GM21737 (cell line): ENCODE measurements at regions not wholly inside any gene's neighbourhood (a gene's known extent, or its start where the extent isn't known, plus 50 kb on each side); places are given as distances from the start of the nearest gene placed in this dataset.

Source experiments
- ATAC-seq: cut with Tn5 transposase; IDR thresholded peaks from one replicate; pipeline ENCODE4 v1.9.1; 2021; ENCODE audit warnings: mild to moderate bottlenecking, moderate library complexity; ENCODE audit not compliant: unreplicated experiment

GRCh38 chr4:1480720-1481119, 74.5 kb upstream of the NKX1-1 start:
- no peak for ATAC-seq

- ATAC-seq, result no peak
These were observed 73.2 kb upstream of the NKX1-1 start for GRCh38 chr4:1479454-1479853.

DNA sequence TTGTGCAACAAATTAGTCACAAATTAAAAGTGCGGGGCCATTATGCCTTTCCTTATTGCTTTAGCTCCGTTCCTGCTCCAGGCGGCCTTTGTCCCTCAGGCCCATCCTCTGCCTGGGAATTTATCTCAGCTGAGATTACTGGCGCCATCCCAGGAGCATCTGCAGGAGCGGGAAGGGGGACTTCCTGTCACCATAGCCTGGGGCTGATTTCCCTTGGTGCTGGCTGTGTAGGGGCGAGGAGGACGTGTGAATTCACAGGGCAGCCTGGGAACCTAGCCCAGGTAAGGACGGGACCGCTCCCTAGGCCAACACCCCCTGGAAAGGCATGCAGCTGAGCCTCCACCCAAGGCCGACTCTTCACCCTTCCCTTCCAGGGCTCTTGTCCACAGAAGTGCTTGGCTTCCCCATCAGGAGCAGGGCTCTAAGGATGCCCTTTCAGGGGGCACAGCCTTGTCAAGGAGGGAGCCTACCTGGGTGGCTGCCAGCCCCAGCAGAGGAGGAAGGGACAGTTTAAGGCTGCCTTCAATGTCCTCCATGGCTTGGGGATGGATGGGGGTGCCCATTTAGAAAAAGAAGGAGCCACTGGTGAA, 72.6 kb upstream of the NKX1-1 start:
- no peak for ATAC-seq

GRCh38 chr4:1477045-1477840, 71.0 kb upstream of the NKX1-1 start:
- no peak for ATAC-seq

DNA sequence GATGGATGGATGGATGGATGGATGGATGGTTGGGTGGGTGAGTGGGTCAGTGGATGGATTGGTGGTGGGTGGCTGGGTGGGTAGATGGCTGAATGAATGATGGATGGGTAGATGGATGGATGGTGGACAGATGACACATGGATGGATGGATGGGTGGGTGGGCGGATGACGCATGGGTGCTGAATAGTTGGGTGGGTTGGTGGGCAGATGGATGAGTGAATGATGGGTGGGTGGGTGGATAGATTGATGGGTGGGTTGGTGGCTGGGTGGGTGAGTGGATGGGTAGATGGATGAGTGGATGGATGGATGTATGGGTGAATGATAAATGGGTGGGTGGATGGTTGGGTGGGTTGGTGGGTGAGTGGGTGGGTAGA, 69.9 kb upstream of the NKX1-1 start:
- no peak for ATAC-seq

DNA sequence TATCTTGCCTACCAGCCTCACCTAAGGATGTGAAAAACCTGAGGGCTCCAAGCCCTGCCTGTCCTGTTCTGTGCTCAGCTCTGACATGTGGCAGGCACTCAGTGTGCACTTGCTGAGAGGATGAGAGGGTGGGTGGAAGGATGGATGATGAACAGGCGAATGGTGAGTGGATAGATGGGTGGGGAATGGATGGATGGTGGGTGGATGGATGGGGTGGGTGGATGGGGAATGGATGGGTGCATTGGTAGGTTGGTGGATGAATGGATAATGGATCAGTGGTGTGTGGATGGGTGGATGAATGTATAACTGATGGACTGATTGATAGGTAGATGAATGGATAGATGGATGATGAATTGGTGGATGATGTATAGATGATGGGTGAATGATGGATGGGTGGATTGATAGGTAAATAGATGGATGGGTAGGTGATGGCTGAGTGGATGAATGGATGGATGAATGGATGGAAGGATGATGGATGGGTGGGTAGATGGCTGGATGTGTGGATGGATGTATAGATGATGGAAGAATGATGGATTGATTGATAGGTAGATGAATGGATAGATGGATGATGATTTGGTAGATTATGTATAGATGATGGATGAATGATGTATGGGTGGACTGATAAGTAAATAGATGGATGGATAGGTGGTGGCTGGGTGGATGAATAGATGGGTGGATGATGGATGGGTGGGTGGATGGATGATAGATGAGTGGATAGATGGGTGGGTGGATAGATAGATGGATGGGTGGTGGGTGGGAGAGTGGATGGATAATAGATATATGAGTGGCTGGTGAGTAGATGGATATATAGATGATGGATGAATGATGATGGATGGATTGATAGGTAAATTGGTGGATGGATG, 69.3 kb upstream of the NKX1-1 start:
- ATAC-seq, result no peak

- ATAC-seq, result no peak
These were observed 68.2 kb upstream of the NKX1-1 start for GRCh38 chr4:1474126-1475090.

GRCh38 chr4:1473718-1474117, 67.5 kb upstream of the NKX1-1 start:
- ATAC-seq, result no peak

DNA sequence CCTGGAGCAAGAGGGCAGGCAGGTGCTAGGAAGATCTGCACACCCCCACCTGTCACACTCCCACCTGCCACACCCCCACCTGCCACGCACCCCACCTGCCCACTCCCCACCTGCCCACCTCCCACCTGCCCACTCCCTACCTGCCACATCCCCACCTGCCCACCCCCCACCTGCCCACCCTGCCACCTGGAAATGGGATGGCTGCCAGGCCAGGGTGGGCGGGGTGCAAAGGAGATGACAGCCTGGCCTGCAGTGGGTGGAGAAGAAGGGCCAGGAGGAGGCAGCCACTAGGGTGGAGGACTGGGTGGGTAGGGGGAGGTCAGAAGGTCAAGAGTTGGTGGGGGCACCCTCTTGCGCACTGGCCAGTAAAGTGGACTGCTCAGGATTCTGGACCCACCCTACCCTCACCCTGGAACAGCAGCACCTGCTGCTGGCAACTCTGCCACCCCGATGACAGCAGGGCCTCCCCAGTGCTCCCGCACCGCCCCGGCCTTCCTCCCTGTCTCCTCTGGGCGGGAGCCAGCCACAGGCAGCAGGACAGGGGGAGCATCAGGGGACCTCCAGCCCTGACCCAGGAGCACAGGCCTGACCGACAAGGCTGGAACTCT, 66.8 kb upstream of the NKX1-1 start:
- no peak for ATAC-seq

GRCh38 chr4:1472148-1472797, 66.0 kb upstream of the NKX1-1 start:
- no peak for ATAC-seq

DNA sequence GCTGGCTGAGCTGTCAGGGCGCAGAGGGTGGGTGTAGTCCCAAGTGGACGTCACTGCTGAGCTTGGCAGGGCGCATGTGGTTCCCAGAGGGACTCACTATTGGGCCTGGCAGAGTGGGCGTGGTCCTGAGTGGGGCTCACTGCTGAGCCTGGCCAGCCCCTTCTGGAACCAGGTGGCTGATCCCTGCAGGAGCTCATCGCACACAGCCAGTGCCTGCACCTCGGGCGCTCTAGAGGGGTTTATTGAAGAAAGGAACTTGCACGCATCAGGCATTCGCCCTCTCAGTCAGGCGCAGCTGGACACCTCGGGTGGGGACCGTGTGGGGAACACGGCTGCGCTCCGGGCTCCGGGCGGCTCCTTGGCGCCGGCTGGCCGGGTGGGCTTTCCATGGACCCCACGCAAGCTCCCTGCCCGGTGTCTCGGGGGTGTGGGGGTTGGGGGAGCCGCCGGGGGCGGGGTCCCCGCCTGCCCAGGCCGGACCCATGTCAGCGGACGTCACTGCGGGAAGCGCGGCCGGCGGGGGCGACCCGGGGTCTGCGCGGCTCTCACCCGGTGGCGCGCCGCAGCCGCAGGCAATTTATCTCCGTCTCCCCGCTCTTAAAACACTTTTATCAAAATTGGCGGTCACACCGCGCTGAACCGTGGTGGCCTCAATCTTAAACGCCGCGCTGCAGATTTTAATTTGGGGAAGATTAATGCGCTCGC, 65.4 kb upstream of the NKX1-1 start:
- no peak for ATAC-seq

DNA sequence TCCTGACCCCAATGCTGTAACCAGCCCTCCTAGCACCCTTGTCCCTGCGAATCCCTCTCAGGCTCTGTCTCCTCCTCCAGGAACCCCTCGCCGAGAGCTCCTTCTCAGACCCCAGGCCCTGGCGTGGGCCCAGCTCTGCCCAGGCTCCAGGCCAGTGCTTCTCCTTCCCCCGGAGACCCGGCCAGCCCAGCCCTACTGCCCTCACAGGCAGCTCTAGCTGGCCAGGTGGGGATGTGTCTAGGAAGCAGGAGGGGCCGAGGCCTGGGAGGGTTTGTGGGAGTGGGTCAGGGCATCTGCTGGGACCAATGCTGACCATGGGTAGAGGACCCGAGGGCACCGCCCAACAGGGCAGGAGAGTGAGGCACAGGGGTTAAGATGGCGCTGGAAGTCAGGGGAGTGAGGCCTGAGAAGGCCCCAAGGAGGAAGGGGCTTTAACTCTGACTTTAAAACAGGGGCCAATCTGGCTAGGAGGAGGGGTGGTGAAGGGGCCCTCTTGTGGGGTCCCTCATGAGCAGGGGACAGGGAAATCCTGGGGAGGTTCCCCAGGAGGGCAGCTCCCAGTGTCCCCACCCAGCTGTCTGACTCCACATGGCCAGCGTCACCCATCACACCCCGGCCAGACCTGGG, 64.7 kb upstream of the NKX1-1 start:
- ATAC-seq, result no peak

DNA sequence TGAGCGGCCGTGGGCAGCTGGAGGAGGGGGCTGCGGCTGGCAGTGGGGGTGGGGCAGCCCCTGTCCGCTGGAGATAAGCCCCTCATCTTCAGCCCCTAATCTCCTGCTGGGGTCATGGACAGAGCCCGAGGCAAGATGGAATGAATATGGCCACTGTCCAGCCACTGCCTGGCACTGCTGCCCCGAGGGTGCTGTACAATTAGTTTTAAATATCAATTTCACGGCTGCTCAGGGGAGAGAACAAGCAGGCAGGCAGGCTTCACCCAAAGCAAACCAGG, 64.1 kb upstream of the NKX1-1 start:
- no peak for ATAC-seq

GRCh38 chr4:1469607-1470392, 63.6 kb upstream of the NKX1-1 start:
- ATAC-seq, result no peak

GRCh38 chr4:1469043-1469442, 62.8 kb upstream of the NKX1-1 start:
- ATAC-seq, result no peak

DNA sequence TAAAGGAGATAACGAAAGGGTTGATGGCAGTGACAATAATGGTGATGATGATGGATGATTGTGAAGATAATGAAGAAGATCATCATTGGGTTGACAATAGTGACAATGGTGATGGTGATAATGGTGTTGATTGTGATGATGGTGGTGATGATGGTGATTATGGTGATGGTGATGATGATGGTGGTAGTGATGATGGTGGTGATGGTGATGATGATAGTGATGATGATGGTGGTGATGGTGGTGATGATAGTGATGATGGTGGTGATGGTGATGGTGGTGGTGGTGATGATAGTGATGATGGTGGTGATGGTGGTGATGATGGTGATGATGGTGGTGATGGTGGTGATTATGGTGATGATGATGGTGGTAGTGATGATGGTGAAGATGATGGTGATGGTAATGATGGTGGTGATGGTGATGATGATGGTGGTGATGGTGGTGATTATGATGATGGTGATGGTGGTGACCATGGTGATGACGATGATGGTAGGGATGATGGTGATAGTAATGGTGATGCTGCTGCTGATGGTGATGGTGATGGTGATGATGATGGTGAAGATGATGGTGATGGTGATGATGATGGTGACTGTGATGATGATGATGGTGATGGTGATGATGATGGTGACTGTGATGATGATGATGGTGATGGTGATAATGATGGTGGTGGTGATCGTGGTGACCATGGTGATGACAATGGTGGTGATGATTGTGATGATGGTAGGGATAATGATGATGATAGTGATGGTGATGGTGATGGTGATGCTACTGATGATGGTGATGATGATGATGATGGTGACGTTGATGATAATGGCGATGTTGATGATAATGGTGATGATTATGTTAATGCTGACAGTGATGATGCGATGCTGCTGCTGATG, 61.6 kb upstream of the NKX1-1 start:
- ATAC-seq, result no peak

GRCh38 chr4:1466863-1467165, 60.6 kb upstream of the NKX1-1 start:
- ATAC-seq, result no peak
